NCI-H2171 treated with DMSO at 0.1 percent for 48 hours (cell line): ENCODE measurements at regions not wholly inside any gene's neighbourhood (a gene's known extent, or its start where the extent isn't known, plus 50 kb on each side); places are given as distances from the start of the nearest gene placed in this dataset.
A peak's percentile ranks its signal among the peaks of the same experiment; 100 is the strongest.
"Not testable (repeated sequence)": the region's sequence is repeated elsewhere in the genome, so short reads cannot be mapped to it uniquely, and the experiment has no call there.

ENCODE experiments used
- DNase-seq: peaks from one replicate; lab custom pipeline; 2025; lab: John Stamatoyannopoulos, UW

DNA sequence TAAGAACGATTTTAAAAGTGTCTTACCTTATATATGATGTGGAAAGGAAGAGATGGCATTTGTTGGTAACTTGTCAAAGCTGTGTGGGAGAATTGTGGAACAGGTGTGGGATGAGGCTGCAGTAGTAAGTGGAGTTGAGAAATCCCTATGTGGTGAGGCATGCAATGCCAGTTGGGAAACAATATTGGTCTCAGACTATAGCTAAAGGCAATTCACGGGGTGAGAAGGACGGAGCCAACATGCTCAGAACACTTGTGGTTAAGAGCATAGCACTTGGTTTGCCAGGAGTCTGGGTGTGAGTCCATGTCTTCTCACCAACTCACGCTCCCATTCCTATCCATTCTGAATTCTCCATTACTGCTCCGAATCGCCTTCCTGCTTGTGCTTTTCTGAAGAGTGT, 615.6 kb upstream of the ADAMTS9 start:
- no peak for DNase-seq

DNA sequence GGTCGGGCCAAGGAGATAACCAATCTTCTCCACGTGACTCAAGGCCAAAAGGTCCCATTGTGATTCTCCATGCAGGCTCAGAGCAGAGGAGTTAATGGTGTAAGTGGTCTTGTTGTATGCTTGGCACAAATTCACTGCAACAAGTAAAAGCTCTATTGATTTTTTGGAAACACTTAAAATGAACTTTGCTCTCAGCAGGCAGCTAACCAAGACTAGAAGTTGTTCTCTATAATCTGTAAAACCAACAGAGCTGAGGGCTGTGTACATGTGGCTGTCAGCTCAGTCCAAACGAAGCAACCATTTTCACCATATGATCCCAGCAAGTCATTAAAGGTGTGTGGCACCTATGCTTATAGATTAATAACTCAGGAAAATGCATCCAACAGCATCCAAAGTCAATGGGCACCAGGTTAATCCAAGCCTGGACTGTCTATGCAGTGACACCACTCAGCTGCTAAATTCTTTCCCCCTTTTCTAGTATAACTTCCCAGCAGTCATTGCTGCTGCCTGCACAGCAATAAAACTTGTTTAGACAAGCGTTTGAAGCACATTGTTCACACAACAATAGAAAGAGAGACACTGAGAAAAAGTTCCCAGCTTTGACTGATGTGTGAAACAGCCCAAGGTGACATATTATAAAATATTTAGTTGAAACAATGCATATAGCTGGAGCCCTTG, 603.8 kb upstream of the ADAMTS9 start:
- DNase-seq, result no peak

DNA sequence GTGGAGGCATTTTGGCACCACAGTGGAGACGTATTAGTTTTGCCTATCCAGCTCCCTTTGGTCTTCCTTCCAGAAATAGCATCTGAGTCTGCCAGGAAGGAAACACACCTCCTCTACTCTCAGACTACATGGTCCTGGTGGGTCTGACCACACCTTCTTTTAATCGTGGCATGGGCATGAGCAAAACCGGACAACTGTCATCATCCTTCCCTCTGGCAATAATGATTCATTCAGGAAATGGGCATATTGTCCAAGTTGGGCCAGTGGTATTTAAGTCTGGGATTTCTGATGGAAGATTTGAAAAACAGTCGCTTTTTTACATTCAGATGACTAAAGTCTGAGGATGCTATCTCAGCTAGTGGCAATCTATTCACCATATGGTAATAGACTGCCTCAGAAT, 601.0 kb upstream of the ADAMTS9 start:
- no peak for DNase-seq

DNA sequence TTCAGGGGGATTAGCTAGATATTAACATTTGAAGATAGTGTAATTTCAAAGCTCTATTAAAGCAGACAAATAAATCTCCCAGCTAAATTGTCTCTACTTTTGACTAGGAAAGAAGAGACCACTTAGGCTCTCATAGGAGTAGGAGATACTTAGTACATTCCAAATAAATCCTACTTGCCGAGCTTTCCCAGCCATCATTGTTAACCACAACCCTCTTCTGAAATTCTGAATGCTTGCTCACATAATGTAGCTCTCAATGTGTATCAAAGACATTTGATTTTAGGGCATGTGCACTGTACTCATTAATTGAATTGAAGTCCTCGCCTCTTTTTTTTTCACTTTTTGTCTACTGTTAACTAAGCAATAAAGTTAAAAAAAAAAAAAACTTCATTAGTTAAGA, 598.2 kb upstream of the ADAMTS9 start:
- no peak for DNase-seq

DNA sequence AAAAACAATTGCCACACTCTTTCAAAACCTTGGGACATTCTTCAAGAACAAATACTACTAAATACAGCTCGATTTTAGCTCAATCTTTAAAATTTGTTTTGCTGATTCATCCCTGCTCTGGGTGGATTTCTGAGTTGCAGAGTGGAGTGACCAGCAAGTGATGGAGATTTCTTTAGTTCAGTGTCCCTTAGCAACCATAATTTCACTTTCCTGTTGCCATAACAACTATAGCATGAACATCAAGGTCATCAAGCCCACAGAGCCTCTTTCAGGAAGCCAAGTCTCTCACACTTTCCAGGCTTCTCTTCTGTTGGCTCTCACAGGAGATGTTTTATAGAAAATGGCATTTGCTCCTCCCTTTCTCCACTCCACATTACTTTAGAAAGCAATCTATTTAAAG, 597.2 kb upstream of the ADAMTS9 start:
- no peak for DNase-seq

DNA sequence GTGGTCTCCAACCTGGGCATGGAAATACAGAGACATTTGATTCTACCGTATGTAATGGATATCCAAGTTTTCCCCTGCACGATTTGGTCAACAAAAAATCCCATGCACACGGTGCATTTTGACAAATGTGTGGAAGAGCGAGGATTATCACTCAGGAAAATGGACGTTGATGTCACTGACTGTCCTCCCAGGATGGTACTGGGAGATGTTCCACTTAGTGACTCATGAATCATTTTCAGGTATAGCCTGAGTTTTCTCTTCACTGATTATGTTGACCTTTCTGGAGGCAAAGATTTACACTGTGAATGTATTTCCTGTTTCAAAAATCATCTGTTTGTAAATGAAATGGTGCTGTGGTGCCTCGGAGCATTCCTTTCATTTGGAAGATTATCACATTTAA, 596.7 kb upstream of the ADAMTS9 start:
- DNase-seq, result no peak

DNA sequence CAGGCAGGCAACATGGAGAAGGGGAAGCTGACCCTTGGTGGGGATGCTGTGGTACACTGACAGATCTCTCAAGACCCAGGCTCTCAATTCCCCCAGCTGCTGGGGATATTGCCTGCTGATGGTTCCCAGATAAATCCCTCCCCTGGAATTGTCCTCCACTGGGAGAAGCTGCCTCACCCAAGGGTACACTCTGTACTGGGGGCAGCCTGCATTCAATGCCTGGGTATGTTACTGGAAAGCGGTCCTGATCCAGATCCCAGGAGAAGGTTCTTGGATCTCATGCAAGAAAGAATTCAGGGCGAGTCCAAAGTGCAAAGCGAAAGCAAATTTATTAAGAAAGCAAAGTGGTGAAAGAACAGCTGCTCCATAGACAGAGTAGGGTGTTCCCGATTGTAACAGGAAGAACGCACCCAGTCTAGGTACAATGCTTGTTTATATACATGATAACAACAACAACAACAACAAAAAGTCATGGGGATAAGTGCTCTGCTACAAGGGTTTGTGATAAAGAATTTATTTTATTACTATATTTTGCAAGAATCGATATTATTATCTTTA, 591.5 kb upstream of the ADAMTS9 start:
- DNase-seq, result no peak

DNA sequence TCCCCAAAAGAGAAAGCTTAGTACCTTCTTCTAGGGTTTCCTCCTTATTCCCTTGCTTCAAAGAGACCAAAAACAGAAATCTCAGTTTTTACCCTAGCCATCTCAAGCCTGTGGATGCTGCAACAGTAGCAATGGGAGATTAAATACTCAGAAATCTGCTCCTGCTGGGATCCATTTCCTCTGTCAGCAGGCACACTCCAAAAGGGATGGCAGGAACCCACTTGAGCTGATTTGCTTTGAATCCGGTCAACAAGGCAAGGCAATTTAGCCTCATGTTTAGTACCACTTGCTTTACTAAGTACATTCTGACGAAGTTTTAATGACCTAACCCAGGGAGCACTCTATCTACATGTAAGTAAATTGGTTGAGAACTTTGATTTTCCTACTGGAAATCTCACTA, 590.0 kb upstream of the ADAMTS9 start:
- no peak for DNase-seq

DNA sequence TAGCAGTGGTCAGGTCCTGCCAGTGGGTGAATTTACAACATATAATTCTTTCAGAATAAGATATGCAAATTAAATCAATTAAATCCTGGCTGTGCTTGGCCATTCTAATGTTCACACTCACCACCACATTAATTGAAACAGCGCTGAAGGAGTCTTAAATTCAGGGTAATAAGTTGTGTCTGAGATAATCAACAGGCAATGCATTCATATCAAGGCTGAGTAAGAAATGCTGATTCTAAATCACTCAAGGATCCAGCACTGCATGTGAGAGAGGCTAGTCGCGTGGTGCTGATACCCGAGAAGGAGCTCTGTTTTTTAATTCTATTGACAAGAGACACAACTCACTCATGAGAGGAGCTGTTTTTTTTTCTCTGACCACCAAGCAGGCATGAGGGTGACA, 588.8 kb upstream of the ADAMTS9 start:
- no peak for DNase-seq

DNA sequence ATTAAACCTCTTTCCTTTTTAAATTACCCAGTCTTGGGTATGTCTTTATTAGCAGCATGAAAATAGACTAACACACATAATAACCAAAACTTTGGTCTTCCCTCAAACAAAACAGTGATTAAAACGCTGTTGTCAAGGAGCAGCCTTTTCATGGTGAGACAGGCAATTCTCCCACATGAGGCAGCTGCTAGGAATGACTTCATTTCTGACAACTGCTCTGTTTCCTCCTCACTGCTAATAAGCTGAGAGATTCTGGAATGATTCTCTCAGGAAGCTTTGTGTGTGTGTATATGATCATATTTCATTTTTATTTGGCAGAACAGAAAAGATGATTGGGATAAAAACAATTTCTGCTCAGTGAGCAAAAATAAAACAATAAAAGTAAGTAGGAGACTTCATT, 580.6 kb upstream of the ADAMTS9 start:
- peak; percentile 41 for DNase-seq

DNA sequence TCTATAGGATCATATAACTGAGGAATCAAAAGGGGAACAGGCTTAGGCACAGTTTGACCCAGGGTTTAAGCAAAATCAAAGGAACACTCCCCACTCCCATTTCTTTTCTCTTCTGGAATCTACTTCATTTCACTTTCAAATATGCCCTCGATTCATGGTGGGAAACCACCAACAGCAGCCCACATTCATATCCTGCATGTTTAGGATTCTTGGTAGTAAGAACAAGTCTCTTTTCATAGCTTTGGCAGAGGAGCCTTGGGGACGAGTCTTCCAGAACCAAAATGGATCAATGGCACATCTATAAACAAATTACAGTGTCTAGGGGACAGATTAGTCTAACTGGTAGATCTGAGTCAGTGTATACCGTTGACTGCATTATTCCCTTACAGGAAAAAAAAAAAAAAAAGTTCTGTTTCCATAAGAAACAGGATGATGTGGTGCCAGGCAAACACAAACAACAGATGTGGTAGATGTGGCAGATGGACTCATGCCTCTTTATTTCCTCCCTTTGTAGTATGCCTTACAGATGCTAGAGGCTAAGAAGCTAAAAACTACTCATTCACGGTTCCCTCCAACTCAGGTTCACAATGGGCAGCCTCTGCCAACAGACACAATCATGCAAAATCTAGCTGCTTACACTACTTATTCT, 578.3 kb upstream of the ADAMTS9 start:
- peak; percentile 79 for DNase-seq

DNA sequence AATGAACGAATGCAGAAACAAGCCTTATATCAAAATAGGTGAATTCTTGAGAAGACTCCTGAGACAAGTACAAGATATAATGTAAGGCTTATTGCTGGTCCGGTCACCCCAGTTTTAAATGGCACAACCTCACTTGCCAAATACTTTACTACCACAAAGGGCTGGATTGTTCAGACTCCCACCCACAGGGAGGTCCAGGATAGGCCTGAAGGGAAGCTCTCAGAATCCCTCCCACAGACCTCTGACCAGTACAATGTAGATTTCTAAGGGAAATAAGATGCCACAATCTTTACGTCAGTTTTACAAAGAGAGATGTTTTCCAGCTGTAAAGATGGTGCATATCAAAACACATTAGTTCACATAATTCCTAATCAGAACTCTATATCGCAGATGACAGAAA, 577.7 kb upstream of the ADAMTS9 start:
- no peak for DNase-seq

DNA sequence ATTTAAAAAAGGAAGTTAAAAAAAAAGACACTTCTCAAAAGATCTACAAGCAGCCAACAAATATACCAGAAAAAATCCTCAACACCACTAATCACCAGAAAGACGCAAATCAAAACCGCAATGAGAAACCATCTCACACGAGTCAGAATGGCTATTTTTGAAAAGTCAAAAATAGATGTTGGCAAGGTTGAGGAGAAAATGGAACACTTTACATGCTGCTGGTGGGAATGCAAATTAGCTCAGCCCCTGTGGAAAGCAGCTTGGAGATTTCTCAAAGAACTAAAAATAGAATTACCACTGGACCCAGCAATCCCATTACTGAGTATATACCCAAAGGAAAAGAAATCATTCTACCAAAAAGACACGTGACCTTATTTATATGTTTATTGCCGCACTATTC, 574.7 kb upstream of the ADAMTS9 start:
- no peak for DNase-seq

DNA sequence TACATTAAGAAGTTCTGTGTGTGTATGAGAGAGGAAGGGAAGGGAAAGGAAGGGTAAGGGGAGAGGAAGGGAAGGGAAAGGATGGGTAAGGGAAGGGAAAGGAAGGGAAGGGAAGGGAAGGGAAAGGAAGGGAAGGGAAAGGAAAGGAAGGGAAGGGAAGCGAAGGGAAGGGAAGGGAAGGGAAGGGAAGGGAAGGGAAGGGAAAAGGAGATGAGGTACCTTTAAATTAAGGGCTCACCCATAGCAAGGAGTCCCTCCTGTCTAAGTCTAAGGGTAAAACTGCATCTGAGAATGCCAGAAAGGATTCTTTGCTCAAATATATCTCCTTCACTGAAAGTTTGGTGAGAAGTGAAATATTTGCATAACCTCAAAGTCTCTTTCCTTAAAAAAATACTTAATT, 572.1 kb upstream of the ADAMTS9 start:
- no peak for DNase-seq

DNA sequence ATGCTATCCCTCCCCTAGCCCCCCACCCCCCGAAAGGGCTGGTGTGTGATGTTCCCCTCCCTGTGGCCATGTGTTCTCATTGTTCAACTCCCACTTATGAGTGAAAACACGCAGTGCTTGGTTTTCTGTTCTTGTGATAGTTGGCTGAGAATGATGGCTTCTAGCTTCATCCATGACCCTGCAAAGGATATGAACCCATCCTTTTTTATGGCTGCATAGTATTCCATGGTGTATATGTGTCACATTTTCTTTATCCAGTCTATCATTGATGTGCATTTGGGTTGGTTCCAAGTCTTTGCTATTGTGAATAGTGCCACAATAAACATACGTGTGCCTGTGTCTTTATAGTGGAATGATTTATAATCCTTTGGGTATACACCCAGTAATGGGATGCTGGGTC, 565.1 kb upstream of the ADAMTS9 start:
- DNase-seq, result not testable (repeated sequence)

DNA sequence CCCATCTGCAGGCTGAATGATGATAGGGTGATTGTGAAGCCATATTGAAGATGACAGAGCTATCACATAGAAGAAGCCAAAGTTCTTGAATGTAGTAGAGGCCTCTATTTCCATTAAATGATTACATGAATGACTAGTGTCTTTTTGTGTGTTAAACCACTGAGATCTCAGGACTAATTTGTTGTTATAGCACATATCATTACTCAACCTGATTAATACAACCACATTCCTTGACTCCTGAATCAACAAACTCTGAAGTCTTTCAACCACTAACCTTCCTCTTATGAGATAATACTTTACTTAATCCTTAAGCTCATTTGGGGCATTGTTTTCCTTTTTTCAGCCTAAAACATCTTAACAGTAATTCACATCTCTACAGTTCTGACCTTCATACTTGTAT, 564.5 kb upstream of the ADAMTS9 start:
- no peak for DNase-seq

DNA sequence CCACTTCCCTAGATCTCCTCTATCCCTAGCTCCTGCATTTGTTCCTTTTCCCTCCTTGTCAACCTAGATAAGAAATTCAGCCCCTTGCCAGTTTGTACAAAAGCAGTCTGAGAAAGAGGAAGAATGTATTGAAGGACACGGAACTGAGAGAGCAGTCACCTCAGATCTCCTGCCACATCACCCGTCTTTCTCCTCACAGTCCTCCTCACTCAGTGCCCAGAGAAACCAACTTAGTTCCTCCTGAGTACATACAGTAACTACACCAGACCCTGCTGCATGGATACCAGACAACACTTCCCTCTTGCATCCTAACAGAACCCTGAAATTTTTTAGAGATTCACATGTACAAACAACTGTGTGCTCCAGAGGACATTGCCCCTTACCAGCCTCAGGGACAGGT, 563.6 kb upstream of the ADAMTS9 start:
- DNase-seq, result no peak

DNA sequence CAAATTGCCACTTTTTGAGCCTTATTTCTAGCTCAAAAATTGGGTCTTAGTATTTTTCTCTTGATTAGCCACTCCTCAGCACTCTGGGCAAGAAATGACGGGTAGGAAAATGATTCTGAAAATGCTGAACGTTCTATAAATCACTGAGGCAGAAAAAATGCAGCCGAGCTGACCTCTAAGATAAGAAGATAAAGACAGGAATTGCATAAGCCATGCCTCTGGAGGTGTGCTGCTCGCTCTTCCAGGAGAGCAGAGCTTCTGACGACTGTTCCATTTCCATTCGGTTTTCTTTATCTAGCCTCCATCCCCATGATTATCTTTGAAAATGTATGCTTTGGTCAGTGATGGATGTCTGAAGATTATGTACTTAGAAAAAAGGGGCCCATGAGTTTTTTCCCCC, 558.8 kb upstream of the ADAMTS9 start:
- DNase-seq, result no peak

DNA sequence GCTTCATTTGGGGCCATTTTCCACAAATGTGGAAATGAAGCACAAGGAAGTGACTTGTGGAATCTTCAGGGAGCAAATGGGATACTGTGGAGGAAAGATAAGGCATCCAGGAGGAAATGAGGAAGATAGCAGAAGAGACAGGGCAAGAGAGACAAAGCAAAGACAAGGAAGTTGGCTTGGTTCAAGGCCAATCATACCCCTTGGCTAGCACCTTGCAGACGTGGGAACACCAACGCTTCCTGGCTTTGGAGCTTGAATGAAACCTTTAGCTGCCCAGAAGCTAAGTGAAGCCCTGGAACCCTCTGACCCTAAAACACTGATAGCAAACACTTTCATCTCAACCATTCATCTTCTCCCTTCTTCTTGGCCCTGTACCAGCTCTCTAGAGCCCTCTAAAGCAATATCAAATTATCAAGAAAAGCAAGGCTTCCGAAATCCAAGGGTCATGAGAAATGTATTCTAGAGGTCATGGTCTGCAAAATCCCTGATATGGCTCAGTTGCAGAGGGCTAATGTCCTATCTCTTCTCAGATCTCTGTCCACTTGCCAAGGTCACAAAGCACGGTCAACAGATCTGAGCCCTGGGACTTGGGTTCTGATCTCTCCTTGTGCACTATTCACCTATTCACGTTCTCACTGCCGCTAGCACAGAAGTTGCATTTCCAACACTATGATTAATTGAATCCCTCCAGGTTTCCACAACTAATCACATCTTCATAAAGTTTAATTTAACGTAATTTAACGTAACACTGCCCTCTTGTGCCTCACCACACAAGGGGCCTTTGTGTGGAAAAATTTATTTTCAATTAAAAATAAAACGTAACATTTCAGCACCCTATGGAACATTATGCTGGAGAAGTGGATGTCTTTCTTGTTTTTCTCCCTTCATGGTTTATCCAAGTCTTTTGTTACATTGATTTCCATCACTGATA, 557.6 kb upstream of the ADAMTS9 start:
- DNase-seq, result no peak

DNA sequence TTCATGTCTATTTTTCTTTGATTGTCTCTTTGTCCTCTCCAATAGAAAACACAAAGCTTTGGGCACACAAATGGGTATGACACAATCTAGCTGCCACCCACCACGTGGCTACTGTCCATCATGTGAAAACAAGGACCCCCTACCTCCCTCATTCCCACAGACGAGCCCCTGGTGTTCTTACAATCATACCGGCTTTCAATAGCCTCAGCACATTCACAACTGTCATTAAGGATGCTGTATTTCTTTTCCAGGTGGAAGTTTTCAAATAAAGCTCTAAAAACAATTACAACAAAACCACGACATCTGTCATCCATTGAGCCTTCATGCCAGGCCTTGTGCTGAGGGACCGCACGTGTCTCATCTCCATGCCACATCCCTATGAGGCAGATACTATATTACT, 552.6 kb upstream of the ADAMTS9 start:
- DNase-seq, result no peak

DNA sequence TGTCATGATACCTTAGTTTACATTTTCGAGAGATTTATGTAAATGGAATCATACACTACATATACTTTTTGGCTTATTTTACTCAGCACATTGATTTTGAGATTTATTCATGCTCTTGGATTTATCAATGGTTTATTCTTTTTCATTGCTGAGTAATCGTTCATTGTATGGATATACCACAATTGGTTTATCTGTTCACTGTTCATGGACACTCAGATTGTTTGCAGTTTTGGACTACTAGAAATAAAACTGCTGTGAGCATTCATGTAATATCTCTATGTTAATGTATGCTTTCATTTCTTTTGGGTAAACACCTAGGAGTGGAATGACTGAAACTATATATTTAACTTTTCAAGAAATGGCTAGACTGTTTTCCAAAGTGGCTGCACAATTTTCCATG, 550.9 kb upstream of the ADAMTS9 start:
- no peak for DNase-seq

DNA sequence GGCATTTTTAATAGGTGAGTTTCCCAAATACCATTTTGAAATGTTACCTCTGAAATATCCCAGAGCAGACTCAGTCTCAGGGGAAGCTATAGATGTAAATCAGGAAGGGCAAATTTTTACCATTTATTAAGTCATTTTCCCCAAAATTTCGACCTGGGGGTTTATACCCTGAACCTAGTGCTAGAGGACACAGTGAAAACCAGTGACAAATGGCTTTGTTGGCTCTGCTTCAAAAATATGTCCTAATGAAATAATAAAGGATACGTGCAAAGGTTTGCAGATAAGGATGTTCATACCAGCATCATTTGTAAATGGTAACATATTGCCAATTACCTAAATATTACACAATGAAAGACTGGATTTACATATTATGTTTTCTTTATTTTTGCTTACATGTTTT, 546.7 kb upstream of the ADAMTS9 start:
- no peak for DNase-seq

DNA sequence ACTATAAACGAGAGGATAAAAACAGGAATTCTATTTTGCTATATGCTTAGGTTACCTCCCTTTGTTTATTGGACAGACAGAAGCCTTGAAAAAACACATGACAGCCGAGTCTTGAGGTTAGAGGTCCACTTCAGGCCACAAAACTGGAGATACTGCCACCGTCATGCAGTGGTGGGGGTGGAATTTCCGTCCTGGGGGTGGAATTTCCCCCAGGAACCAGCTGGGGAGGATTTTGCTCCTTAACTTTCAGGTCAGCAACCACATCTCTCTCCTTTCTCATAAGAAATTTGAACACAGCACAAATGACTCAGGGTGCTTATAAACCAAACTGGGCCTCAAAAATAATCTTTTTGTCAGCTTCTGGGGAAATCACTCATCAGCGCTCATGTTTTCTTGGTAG, 545.8 kb upstream of the ADAMTS9 start:
- no peak for DNase-seq
